ENCODE measurements at regions not wholly inside any gene's neighbourhood (a gene's known extent, or its start where the extent isn't known, plus 50 kb on each side); places are given as distances from the start of the nearest gene placed in this dataset.

DNA sequence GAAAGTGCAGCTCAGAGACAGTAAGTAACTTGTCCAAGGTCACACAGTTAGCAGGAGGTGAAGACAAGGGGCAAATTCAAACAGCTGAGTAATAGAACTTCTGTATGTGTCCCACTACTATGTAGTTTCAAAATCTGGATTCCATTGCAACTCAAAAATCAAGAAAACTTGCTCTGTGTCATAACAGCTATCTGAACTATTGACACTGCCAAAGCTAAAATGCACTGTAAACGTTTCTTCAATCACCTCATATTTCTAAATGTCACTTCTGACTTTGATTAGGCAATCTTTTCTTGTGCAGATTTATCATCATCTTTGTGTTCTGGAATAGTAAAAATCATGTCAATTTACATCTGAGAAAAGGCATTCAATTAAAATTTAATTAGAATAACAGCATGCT, 957.6 kb downstream of the MRPL39 start:
- Histone ChIP-seq H3F3A (ENCODE audit: insufficient read depth, low read length) (no peaks in the 10 kb centered on the region), H3K27ac (ENCODE audit: low read length) (no peak overlapping the region), H3K9me2 (replicated peaks; ENCODE audit: insufficient read depth, low read length) (no peaks in the 10 kb centered on the region), H3K9ac (ENCODE audit: low read length) (no peak overlapping the region), H3K36me3 (replicated peaks; ENCODE audit: insufficient read depth, low read length) (no peaks in the 10 kb centered on the region), H2AFZ (ENCODE audit: low read length) (no peak overlapping the region), H3K4me1 (ENCODE audit: low read length) (no peaks in the 10 kb centered on the region), H3K4me2 (ENCODE audit: low read depth, low read length) (no peak overlapping the region), H3K9me3 (replicated peaks; ENCODE audit: insufficient read depth, low read length) (no peaks in the 10 kb centered on the region), H3K79me2 (ENCODE audit: low read length) (no peaks in the 10 kb centered on the region), H3K4me3 (ENCODE audit: low read length) (no peak overlapping the region), H3K27me3 (replicated peaks; ENCODE audit: insufficient read depth, low read length) (no peaks in the 10 kb centered on the region), H4K20me1 (ENCODE audit: insufficient read depth, low read length) (no peaks in the 10 kb centered on the region)
- no peak for DNase-seq
- TF ChIP-seq EZH2phosphoT487 (IDR thresholded peaks at IDR 0.05; ENCODE audit: low read length) (no peak), EZH2 (optimal IDR thresholded peaks at IDR 0.05; ENCODE audit: low read depth, low read length) (no peak)
- TF ChIP-seq, protein P1, sequence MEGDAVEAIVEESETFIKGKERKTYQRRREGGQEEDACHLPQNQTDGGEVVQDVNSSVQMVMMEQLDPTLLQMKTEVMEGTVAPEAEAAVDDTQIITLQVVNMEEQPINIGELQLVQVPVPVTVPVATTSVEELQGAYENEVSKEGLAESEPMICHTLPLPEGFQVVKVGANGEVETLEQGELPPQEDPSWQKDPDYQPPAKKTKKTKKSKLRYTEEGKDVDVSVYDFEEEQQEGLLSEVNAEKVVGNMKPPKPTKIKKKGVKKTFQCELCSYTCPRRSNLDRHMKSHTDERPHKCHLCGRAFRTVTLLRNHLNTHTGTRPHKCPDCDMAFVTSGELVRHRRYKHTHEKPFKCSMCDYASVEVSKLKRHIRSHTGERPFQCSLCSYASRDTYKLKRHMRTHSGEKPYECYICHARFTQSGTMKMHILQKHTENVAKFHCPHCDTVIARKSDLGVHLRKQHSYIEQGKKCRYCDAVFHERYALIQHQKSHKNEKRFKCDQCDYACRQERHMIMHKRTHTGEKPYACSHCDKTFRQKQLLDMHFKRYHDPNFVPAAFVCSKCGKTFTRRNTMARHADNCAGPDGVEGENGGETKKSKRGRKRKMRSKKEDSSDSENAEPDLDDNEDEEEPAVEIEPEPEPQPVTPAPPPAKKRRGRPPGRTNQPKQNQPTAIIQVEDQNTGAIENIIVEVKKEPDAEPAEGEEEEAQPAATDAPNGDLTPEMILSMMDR (IDR thresholded peaks at IDR 0.05; ENCODE audit: low read length) = no peak

- no peak overlapping the region for H3K4me3 ChIP-seq (ENCODE audit: low read length)
- H3K27me3 ChIP-seq (replicated peaks; ENCODE audit: insufficient read depth, low read length) = no peaks in the 10 kb centered on the region
- no peaks in the 10 kb centered on the region for H4K20me1 ChIP-seq (ENCODE audit: insufficient read depth, low read length)
- no peak overlapping the region for H3K4me2 ChIP-seq (ENCODE audit: low read depth, low read length)
- no peaks in the 10 kb centered on the region for H3K79me2 ChIP-seq (ENCODE audit: low read length)
- H3F3A ChIP-seq (ENCODE audit: insufficient read depth, low read length) = no peaks in the 10 kb centered on the region
- no peak overlapping the region for H3K27ac ChIP-seq (ENCODE audit: low read length)
- H3K9me3 ChIP-seq (replicated peaks; ENCODE audit: insufficient read depth, low read length) = no peaks in the 10 kb centered on the region
- no peak overlapping the region for H3K9ac ChIP-seq (ENCODE audit: low read length)
- no peak for DNase-seq
- TF ChIP-seq EZH2 (optimal IDR thresholded peaks at IDR 0.05; ENCODE audit: low read depth, low read length) (no peak), EZH2phosphoT487 (IDR thresholded peaks at IDR 0.05; ENCODE audit: low read length) (no peak)
- TF ChIP-seq, protein P1 (IDR thresholded peaks at IDR 0.05; ENCODE audit: low read length) = no peak
- H3K4me1 ChIP-seq (ENCODE audit: low read length) = no peaks in the 10 kb centered on the region
- no peaks in the 10 kb centered on the region for H3K36me3 ChIP-seq (replicated peaks; ENCODE audit: insufficient read depth, low read length)
- no peak overlapping the region for H2AFZ ChIP-seq (ENCODE audit: low read length)
- no peaks in the 10 kb centered on the region for H3K9me2 ChIP-seq (replicated peaks; ENCODE audit: insufficient read depth, low read length)
Observed at GRCh38 chr21:24636696-24637095, 970.6 kb downstream of the MRPL39 start.

DNA sequence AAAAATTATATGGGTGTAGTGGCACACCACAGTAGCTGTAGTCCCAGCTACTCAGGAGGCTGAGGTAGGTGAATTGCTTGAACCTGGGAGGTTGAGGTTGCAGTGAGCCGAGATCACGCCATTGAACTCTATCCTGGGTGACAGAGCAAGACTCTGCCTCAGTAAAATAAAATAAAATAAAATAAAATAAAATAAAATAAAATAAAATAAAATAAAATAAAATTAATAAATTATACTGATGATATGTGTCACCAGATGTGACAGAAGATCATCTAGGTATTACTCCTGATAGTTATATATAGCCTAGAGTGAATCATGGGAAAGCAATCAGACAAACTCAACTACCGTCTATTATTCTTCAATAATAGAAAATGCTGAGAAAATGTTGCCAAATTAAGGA, 972.5 kb downstream of the MRPL39 start:
- no peaks in the 10 kb centered on the region for H3F3A ChIP-seq (ENCODE audit: insufficient read depth, low read length)
- H3K36me3 ChIP-seq (replicated peaks; ENCODE audit: insufficient read depth, low read length) = no peaks in the 10 kb centered on the region
- no peaks in the 10 kb centered on the region for H3K9me3 ChIP-seq (replicated peaks; ENCODE audit: insufficient read depth, low read length)
- TF ChIP-seq EZH2phosphoT487 (IDR thresholded peaks at IDR 0.05; ENCODE audit: low read length) (no peak), EZH2 (optimal IDR thresholded peaks at IDR 0.05; ENCODE audit: low read depth, low read length) (no peak)
- TF ChIP-seq, protein P1 (IDR thresholded peaks at IDR 0.05; ENCODE audit: low read length) = no peak
- H3K9ac ChIP-seq (ENCODE audit: low read length) = no peak overlapping the region
- DNase-seq = no peak
- no peak overlapping the region for H2AFZ ChIP-seq (ENCODE audit: low read length)
- no peak overlapping the region for H3K4me2 ChIP-seq (ENCODE audit: low read depth, low read length)
- H3K27ac ChIP-seq (ENCODE audit: low read length) = no peak overlapping the region
- H3K4me3 ChIP-seq (ENCODE audit: low read length) = no peak overlapping the region
- H3K27me3 ChIP-seq (replicated peaks; ENCODE audit: insufficient read depth, low read length) = no peaks in the 10 kb centered on the region
- H3K9me2 ChIP-seq (replicated peaks; ENCODE audit: insufficient read depth, low read length) = no peaks in the 10 kb centered on the region
- H4K20me1 ChIP-seq (ENCODE audit: insufficient read depth, low read length) = no peaks in the 10 kb centered on the region
- H3K79me2 ChIP-seq (ENCODE audit: low read length) = no peaks in the 10 kb centered on the region
- H3K4me1 ChIP-seq (ENCODE audit: low read length) = no peaks in the 10 kb centered on the region
